Neuronal stem cell (in vitro differentiated cells): ENCODE measurements at regions not wholly inside any gene's neighbourhood (a gene's known extent, or its start where the extent isn't known, plus 50 kb on each side); places are given as distances from the start of the nearest gene placed in this dataset.

Experiments used
- DNase-seq: peaks from one replicate; pipeline ENCODE4 v3.0.0-alpha.2; 2013; ENCODE audit warnings: low spot score
- H2AFZ ChIP-seq: one replicate; pipeline ENCODE4 v1.6.1; 2013; ENCODE audit warnings: mild to moderate bottlenecking, low read length, inconsistent platforms
- H2AK5ac ChIP-seq: 2 replicates; pipeline ENCODE4 v1.6.1; 2013; ENCODE audit warnings: low read depth, mild to moderate bottlenecking, inconsistent platforms, low read length, moderate library complexity, mixed read lengths
- H2BK120ac ChIP-seq: 2 replicates; pipeline ENCODE4 v1.6.1; 2013; ENCODE audit warnings: low read depth, mild to moderate bottlenecking, inconsistent platforms, low read length, moderate library complexity, mixed read lengths
- H2BK12ac ChIP-seq: one replicate; pipeline ENCODE4 v1.6.1; 2013; ENCODE audit warnings: low read length, inconsistent platforms
- H2BK15ac ChIP-seq: 2 replicates; pipeline ENCODE4 v1.6.1; 2013; ENCODE audit warnings: mild to moderate bottlenecking, low read length, inconsistent platforms, mixed read lengths
- H2BK5ac ChIP-seq: one replicate; pipeline ENCODE4 v1.6.1; 2013; ENCODE audit warnings: inconsistent platforms, mild to moderate bottlenecking, low read length, moderate library complexity
- H3K14ac ChIP-seq: one replicate; pipeline ENCODE4 v1.6.1; 2013; ENCODE audit warnings: low read length, inconsistent platforms
- H3K18ac ChIP-seq: 2 replicates; pipeline ENCODE4 v1.6.1; 2013; ENCODE audit warnings: low read length, inconsistent platforms
- H3K23ac ChIP-seq: 2 replicates; pipeline ENCODE4 v1.6.1; 2013; ENCODE audit warnings: low read depth, mild to moderate bottlenecking, mixed read lengths, low read length, inconsistent platforms; ENCODE audit not compliant: poor library complexity
- H3K27ac ChIP-seq: replicated peaks from 3 replicates; pipeline ENCODE4 v1.5.1; 2013; ENCODE audit warnings: low read length, inconsistent platforms
- H3K27me3 ChIP-seq, 3 experiments: 2 replicates each; pipeline ENCODE4 v1.6.1; 2013; ENCODE audit warnings: low read length in 3 of 3, mild to moderate bottlenecking in 2 of 3, inconsistent platforms in 1 of 3, low read depth in 1 of 3, mixed read lengths in 1 of 3, moderate library complexity in 1 of 3; ENCODE audit not compliant: control insufficient read depth in 3 of 3, insufficient read depth in 3 of 3
- H3K36me3 ChIP-seq, 2 donors: replicated peaks in 1 of 2; 2 replicates each; pipeline ENCODE4 v1.6.1; 2013; ENCODE audit warnings: low read length in 2 of 2; ENCODE audit not compliant: control insufficient read depth in 2 of 2, insufficient read depth in 2 of 2
- H3K4ac ChIP-seq: 2 replicates; pipeline ENCODE4 v1.6.1; 2013; ENCODE audit warnings: inconsistent platforms, mild to moderate bottlenecking, low read length, moderate library complexity
- H3K4me1 ChIP-seq, 2 donors: 1 replicate in 1 of 2; 2 replicates in 1 of 2; pipeline ENCODE4 v1.6.1; 2013; ENCODE audit warnings: low read length in 2 of 2, low read depth in 1 of 2; ENCODE audit not compliant: control insufficient read depth in 2 of 2, insufficient read depth in 1 of 2
- H3K4me2 ChIP-seq: one replicate; pipeline ENCODE4 v1.6.1; 2013; ENCODE audit warnings: mild to moderate bottlenecking, low read length, inconsistent platforms; ENCODE audit not compliant: insufficient read depth, poor library complexity, severe bottlenecking
- H3K4me3 ChIP-seq, 2 donors: 2 replicates each; pipeline ENCODE4 v1.5.1; 2013; ENCODE audit warnings: low read length in 2 of 2, mild to moderate bottlenecking in 2 of 2, inconsistent platforms in 1 of 2, moderate library complexity in 1 of 2
- H3K79me1 ChIP-seq: one replicate; pipeline ENCODE4 v1.6.1; 2013; ENCODE audit warnings: low read depth, mild to moderate bottlenecking, inconsistent platforms, low read length, moderate library complexity
- H3K9ac ChIP-seq: one replicate; pipeline ENCODE4 v1.6.1; 2013; ENCODE audit warnings: mild to moderate bottlenecking, low read depth, low read length, inconsistent platforms; ENCODE audit not compliant: poor library complexity
- H3K9me3 ChIP-seq, 2 donors: replicated peaks in 1 of 2; 2 replicates each; pipeline versions ENCODE3 to v1.6.1; 2013; ENCODE audit warnings: low read length in 2 of 2, mild to moderate bottlenecking in 2 of 2, inconsistent platforms in 1 of 2, low read depth in 1 of 2, mixed read lengths in 1 of 2, moderate library complexity in 1 of 2; ENCODE audit not compliant: control insufficient read depth in 2 of 2, insufficient read depth in 1 of 2
- H4K8ac ChIP-seq: one replicate; pipeline ENCODE4 v1.6.1; 2013; ENCODE audit warnings: low read depth, mild to moderate bottlenecking, inconsistent platforms, low read length, moderate library complexity
- H4K91ac ChIP-seq: one replicate; pipeline ENCODE4 v1.6.1; 2013; ENCODE audit warnings: low read length, low read depth, mild to moderate bottlenecking, inconsistent platforms; ENCODE audit not compliant: poor library complexity
- WGBS, 2 donors: extraction: QIAGEN DNeasy Blood & Tissue Kit; methylation state at CpG; one replicate each; pipeline ENCODE4 v1.1.7; 2013; ENCODE audit warnings: missing lambda C conversion rate in 2 of 2, mixed read lengths in 1 of 2; ENCODE audit not compliant: insufficient read length in 2 of 2, insufficient replicate concordance in 1 of 2; ENCODE audit errors: extremely low coverage in 2 of 2; 5-methylcytosine and 5-hydroxymethylcytosine counted together

DNA sequence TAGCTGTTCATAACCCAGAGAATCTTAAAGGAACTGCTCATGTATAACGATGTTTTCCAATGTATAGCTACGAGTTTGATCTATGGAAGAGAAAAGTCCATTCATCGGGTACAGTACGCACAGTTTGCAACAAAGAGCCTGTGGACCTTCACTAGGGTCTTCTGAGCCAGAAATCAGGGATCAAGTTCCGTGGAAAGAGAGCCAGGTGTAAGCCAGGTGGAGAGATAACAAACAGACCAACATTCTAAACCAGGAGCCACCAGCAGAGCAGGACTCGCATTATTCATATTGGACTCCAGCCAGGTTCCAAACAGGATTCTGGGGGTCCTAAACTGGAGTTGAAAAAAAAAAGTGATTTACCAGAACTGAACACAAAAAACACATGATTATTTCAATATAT lies 505.4 kb upstream of the C16orf82 start:
- H3K4ac ChIP-seq: no peak overlapping the region
- WGBS, 2 donors: no CpG with 5 or more reads among the region's 6 CpGs
- H2AK5ac ChIP-seq: no peak overlapping the region
- no peak overlapping the region for H2AFZ ChIP-seq
- no peak overlapping the region for H3K27ac ChIP-seq
- no peak overlapping the region for H3K18ac ChIP-seq
- H3K4me1 ChIP-seq: no peaks in the 10 kb centered on the region
- H4K91ac ChIP-seq: no peak overlapping the region
- no peaks in the 10 kb centered on the region for H3K36me3 ChIP-seq
- no peaks in the 10 kb centered on the region for H3K79me1 ChIP-seq
- H3K9me3 ChIP-seq: no peaks in the 10 kb centered on the region
- no peak overlapping the region for H3K4me3 ChIP-seq
- H2BK12ac ChIP-seq: no peak overlapping the region
- H2BK5ac ChIP-seq: no peak overlapping the region
- H3K27me3 ChIP-seq: no peaks in the 10 kb centered on the region
- H3K9ac ChIP-seq: no peak overlapping the region
- DNase-seq: no peak
- no peak overlapping the region for H3K4me2 ChIP-seq
- no peak overlapping the region for H2BK15ac ChIP-seq
- H3K23ac ChIP-seq: no peak overlapping the region
- no peak overlapping the region for H3K14ac ChIP-seq
- H4K8ac ChIP-seq: no peak overlapping the region
- H2BK120ac ChIP-seq: no peak overlapping the region

GRCh38 chr16:26563018-26563417 lies 503.7 kb upstream of the C16orf82 start:
- Histone ChIP-seq H3K27ac (no peak overlapping the region), H4K91ac (no peak overlapping the region), H3K23ac (no peak overlapping the region), H3K4ac (no peak overlapping the region), H3K4me3 (no peak overlapping the region), H2BK15ac (no peak overlapping the region), H3K14ac (no peak overlapping the region), H3K27me3 (no peaks in the 10 kb centered on the region), H3K4me1 (no peaks in the 10 kb centered on the region), H2AFZ (no peak overlapping the region), H2BK12ac (no peak overlapping the region), H3K79me1 (no peaks in the 10 kb centered on the region), H2AK5ac (no peak overlapping the region), H3K4me2 (no peak overlapping the region), H2BK120ac (no peak overlapping the region), H2BK5ac (no peak overlapping the region), H3K18ac (no peak overlapping the region), H3K9ac (no peak overlapping the region), H4K8ac (no peak overlapping the region), H3K9me3 (no peaks in the 10 kb centered on the region), H3K36me3 (no peaks in the 10 kb centered on the region)
- WGBS, 2 donors: no CpG with 5 or more reads among the region's 2 CpGs
- no peak for DNase-seq

- Histone ChIP-seq H3K14ac (no peak overlapping the region), H3K4me2 (no peak overlapping the region), H2AFZ (no peak overlapping the region), H2BK120ac (no peak overlapping the region), H3K23ac (no peak overlapping the region), H3K27ac (no peak overlapping the region), H3K79me1 (no peaks in the 10 kb centered on the region), H4K8ac (no peak overlapping the region), H3K36me3 (no peaks in the 10 kb centered on the region), H2BK12ac (no peak overlapping the region), H3K18ac (no peak overlapping the region), H3K27me3 (no peaks in the 10 kb centered on the region), H3K4me3 (no peak overlapping the region), H4K91ac (no peak overlapping the region), H3K9ac (no peak overlapping the region), H2AK5ac (no peak overlapping the region), H3K4me1 (no peaks in the 10 kb centered on the region), H3K4ac (no peak overlapping the region), H2BK15ac (no peak overlapping the region), H3K9me3 (no peaks in the 10 kb centered on the region), H2BK5ac (no peak overlapping the region)
- DNase-seq: no peak
- WGBS, 2 donors: no CpG with 5 or more reads among the region's 9 CpGs
Observed at GRCh38 chr16:26567356-26567755, 499.4 kb upstream of the C16orf82 start.

- Histone ChIP-seq H2AK5ac (no peak overlapping the region), H3K4me2 (no peak overlapping the region), H2BK120ac (no peak overlapping the region), H2AFZ (no peak overlapping the region), H3K4ac (no peak overlapping the region), H4K8ac (no peak overlapping the region), H3K4me1 (no peaks in the 10 kb centered on the region), H3K36me3 (no peaks in the 10 kb centered on the region), H3K23ac (no peak overlapping the region), H3K79me1 (no peaks in the 10 kb centered on the region), H3K18ac (no peak overlapping the region), H3K27me3 (no peaks in the 10 kb centered on the region), H3K9ac (no peak overlapping the region), H3K9me3 (no peaks in the 10 kb centered on the region), H3K4me3 (no peak overlapping the region), H2BK15ac (no peak overlapping the region), H3K27ac (no peak overlapping the region), H3K14ac (no peak overlapping the region), H2BK12ac (no peak overlapping the region), H2BK5ac (no peak overlapping the region), H4K91ac (no peak overlapping the region)
- peak; percentile 12 for DNase-seq
Observed at GRCh38 chr16:26569793-26570192, 496.9 kb upstream of the C16orf82 start.
